ENCODE measurements at regions not wholly inside any gene's neighbourhood (a gene's known extent, or its start where the extent isn't known, plus 50 kb on each side); places are given as distances from the start of the nearest gene placed in this dataset.

GRCh38 chr10:28913436-28914237 is 236.3 kb downstream of the BAMBI start:
- no peak for DNase-seq
- no peaks in the 10 kb centered on the region for H3K36me3 Mint-ChIP-seq (ENCODE audit: low read depth)
- H3K27ac Mint-ChIP-seq = no peak overlapping the region
- CTCF ChIA-PET = no interaction called here
- H3K27me3 Mint-ChIP-seq (ENCODE audit: low read depth) = no peaks in the 10 kb centered on the region
- no peaks in the 10 kb centered on the region for H3K4me1 Mint-ChIP-seq (ENCODE audit: low read depth)
- no peaks in the 10 kb centered on the region for H3K9me3 Mint-ChIP-seq
- intact Hi-C loops (cut with micrococcal nuclease) = no loop called here
- H3K4me3 Mint-ChIP-seq = no peak overlapping the region

DNA sequence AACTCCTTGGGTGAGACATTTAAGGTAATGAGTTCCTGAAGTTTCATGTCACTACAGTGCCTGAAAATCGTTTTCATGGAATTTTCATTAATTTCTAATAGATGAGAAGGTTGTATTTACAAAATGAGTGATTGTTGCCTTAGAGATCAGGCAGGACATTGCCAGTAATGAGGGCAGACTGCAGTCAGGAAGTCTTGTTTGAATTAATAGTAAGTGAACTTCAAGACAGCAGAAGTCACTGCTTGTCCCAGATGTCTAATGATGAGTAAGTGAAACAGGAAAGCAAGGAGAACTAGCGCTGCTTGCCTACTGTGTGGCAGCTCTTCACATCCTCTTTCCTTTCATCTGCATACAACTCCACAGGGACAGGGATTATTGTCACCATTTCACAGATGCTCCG is 237.4 kb downstream of the BAMBI start:
- intact Hi-C loops (cut with micrococcal nuclease) = no loop called here
- CTCF ChIA-PET = no interaction called here
- Mint-ChIP-seq H3K36me3 (ENCODE audit: low read depth) (no peaks in the 10 kb centered on the region), H3K27me3 (ENCODE audit: low read depth) (peaks cover 3% of the 10 kb centered on the region), H3K9me3 (no peaks in the 10 kb centered on the region), H3K4me3 (no peak overlapping the region), H3K27ac (no peak overlapping the region), H3K4me1 (ENCODE audit: low read depth) (no peaks in the 10 kb centered on the region)
- no peak for DNase-seq

- Mint-ChIP-seq H3K36me3 (ENCODE audit: low read depth) (no peaks in the 10 kb centered on the region), H3K4me3 (no peak overlapping the region), H3K27me3 (ENCODE audit: low read depth) (peaks cover 3% of the 10 kb centered on the region), H3K4me1 (ENCODE audit: low read depth) (no peaks in the 10 kb centered on the region), H3K9me3 (no peaks in the 10 kb centered on the region), H3K27ac (no peak overlapping the region)
- intact Hi-C loops (cut with micrococcal nuclease) = no loop called here
- CTCF ChIA-PET = interaction anchor here (1.2 kb wide), 1 partner anchor 252 kb away, joined by 3 read pairs; no protein-coding TSS in a partner anchor
- DNase-seq = no peak
Observed at GRCh38 chr10:28915989-28916588, 238.8 kb downstream of the BAMBI start.

DNA sequence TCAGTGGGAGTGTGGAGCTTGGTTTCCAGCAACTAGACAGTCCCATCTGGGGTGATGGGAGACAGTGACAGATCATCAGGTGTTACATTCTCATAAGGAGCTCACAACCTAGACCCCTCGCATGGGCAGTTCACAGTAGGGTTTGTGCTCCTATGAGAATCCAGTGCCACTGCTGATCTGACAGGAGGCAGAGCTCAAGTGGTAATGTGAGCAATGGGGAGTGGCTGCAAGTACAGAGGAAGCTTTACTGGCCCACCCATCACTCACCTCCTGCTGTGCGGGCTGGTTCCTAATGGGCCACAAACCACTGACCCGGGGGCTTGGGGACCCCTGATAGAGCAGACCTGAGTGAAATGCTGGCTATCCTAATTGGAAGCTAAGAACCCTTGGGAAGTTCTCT is 242.8 kb downstream of the BAMBI start:
- Mint-ChIP-seq H3K36me3 (ENCODE audit: low read depth) (no peaks in the 10 kb centered on the region), H3K4me1 (ENCODE audit: low read depth) (no peaks in the 10 kb centered on the region), H3K27ac (no peak overlapping the region), H3K27me3 (ENCODE audit: low read depth) (peaks cover 10% of the 10 kb centered on the region), H3K9me3 (no peaks in the 10 kb centered on the region), H3K4me3 (no peak overlapping the region)
- no peak for DNase-seq
- CTCF ChIA-PET = no interaction called here
- intact Hi-C loops (cut with micrococcal nuclease) = no loop called here

- H3K36me3 Mint-ChIP-seq (ENCODE audit: low read depth) = no peaks in the 10 kb centered on the region
- CTCF ChIA-PET = no interaction called here
- no peaks in the 10 kb centered on the region for H3K4me1 Mint-ChIP-seq (ENCODE audit: low read depth)
- H3K4me3 Mint-ChIP-seq = no peak overlapping the region
- peaks cover 10% of the 10 kb centered on the region for H3K27me3 Mint-ChIP-seq (ENCODE audit: low read depth)
- H3K9me3 Mint-ChIP-seq = no peaks in the 10 kb centered on the region
- no peak overlapping the region for H3K27ac Mint-ChIP-seq
- intact Hi-C loops (cut with micrococcal nuclease) = no loop called here
- no peak for DNase-seq
Observed at GRCh38 chr10:28922127-28922526, 244.8 kb downstream of the BAMBI start.

DNA sequence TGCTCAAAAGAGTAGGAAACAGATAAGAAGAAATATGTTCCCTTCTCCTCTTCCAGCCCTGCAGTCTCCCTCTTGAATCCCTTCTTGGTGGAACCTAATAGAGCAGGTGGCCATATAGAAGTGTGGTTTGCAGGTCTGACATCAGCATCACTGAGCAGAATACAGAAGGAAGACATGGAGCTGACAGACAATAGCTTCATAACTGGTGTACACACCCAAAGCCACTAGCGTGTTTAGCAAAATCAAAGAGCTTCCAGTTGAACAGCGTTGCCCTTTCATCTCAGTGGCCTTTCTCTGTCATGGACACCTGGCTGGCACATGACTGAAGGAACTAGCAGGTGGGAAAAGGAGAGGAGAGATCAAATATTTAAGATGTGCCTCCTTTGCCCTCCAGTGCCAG is 245.5 kb downstream of the BAMBI start:
- DNase-seq = no peak
- CTCF ChIA-PET = no interaction called here
- H3K4me3 Mint-ChIP-seq = no peak overlapping the region
- no peak overlapping the region for H3K27ac Mint-ChIP-seq
- no peaks in the 10 kb centered on the region for H3K4me1 Mint-ChIP-seq (ENCODE audit: low read depth)
- H3K36me3 Mint-ChIP-seq (ENCODE audit: low read depth) = no peaks in the 10 kb centered on the region
- intact Hi-C loops (cut with micrococcal nuclease) = no loop called here
- H3K27me3 Mint-ChIP-seq (ENCODE audit: low read depth) = peaks cover 11% of the 10 kb centered on the region
- no peaks in the 10 kb centered on the region for H3K9me3 Mint-ChIP-seq

GRCh38 chr10:28924717-28925116 is 247.4 kb downstream of the BAMBI start:
- DNase-seq = no peak
- Mint-ChIP-seq H3K36me3 (ENCODE audit: low read depth) (no peaks in the 10 kb centered on the region), H3K9me3 (peaks cover 2% of the 10 kb centered on the region), H3K4me1 (ENCODE audit: low read depth) (no peaks in the 10 kb centered on the region), H3K27me3 (ENCODE audit: low read depth) (peaks cover 11% of the 10 kb centered on the region), H3K4me3 (no peak overlapping the region), H3K27ac (no peak overlapping the region)
- CTCF ChIA-PET = no interaction called here
- intact Hi-C loops (cut with micrococcal nuclease) = no loop called here

- Mint-ChIP-seq H3K9me3 (peaks cover 2% of the 10 kb centered on the region), H3K27ac (no peak overlapping the region), H3K36me3 (ENCODE audit: low read depth) (no peaks in the 10 kb centered on the region), H3K27me3 (ENCODE audit: low read depth) (peaks cover 12% of the 10 kb centered on the region), H3K4me3 (no peak overlapping the region), H3K4me1 (ENCODE audit: low read depth) (no peaks in the 10 kb centered on the region)
- CTCF ChIA-PET = no interaction called here
- intact Hi-C loops (cut with micrococcal nuclease) = no loop called here
- no peak for DNase-seq
Observed at GRCh38 chr10:28925121-28925663, 247.9 kb downstream of the BAMBI start.

DNA sequence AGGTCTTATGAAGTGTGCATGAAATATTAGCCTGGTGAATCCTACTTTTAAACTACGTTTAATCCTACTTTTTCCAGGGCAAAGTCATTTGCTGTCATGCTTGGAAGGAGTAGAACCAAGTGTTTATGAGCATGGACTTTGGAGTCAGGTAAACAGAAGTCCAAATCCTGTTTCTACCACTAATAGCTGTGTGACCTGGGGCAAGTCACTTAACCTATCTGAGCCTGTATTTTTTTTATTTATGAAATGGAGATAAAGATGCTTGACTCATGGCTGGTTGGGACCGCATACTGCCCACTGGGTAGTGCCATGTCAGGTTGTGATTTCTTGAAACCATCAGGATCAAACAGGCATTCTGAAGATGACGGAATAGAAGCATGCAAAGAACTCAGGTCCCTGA is 249.6 kb downstream of the BAMBI start:
- intact Hi-C loops (cut with micrococcal nuclease) = no loop called here
- CTCF ChIA-PET = no interaction called here
- H3K27ac Mint-ChIP-seq = no peak overlapping the region
- no peaks in the 10 kb centered on the region for H3K4me1 Mint-ChIP-seq (ENCODE audit: low read depth)
- peaks cover 2% of the 10 kb centered on the region for H3K9me3 Mint-ChIP-seq
- no peak for DNase-seq
- no peak overlapping the region for H3K4me3 Mint-ChIP-seq
- H3K36me3 Mint-ChIP-seq (ENCODE audit: low read depth) = no peaks in the 10 kb centered on the region
- peaks cover 19% of the 10 kb centered on the region for H3K27me3 Mint-ChIP-seq (ENCODE audit: low read depth)

DNA sequence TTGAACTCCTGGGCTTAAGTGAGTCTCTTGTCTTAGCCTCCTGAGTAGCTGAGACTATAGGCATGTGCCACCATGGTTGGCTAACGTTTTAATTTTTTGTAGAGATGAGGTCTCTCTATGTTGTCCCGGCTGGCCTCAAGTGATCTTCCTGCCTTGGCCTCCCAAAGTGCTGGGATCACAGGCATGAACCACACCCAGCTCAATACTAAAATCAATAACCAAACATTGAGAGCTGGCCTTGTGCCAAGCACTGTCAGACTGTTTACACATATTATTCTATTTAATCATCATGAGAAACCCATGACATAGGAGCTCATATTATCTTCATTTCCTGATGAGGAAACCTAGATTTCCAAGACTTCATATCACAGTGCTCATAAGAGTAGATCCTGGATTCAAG is 251.2 kb downstream of the BAMBI start:
- no peaks in the 10 kb centered on the region for H3K4me1 Mint-ChIP-seq (ENCODE audit: low read depth)
- H3K36me3 Mint-ChIP-seq (ENCODE audit: low read depth) = no peaks in the 10 kb centered on the region
- no peak overlapping the region for H3K4me3 Mint-ChIP-seq
- H3K27me3 Mint-ChIP-seq (ENCODE audit: low read depth) = peaks cover 19% of the 10 kb centered on the region
- DNase-seq = no peak
- intact Hi-C loops (cut with micrococcal nuclease) = no loop called here
- H3K27ac Mint-ChIP-seq = no peak overlapping the region
- CTCF ChIA-PET = no interaction called here
- H3K9me3 Mint-ChIP-seq = peaks cover 2% of the 10 kb centered on the region

- Mint-ChIP-seq H3K4me3 (no peak overlapping the region), H3K27me3 (ENCODE audit: low read depth) (peaks cover 11% of the 10 kb centered on the region), H3K4me1 (ENCODE audit: low read depth) (no peaks in the 10 kb centered on the region), H3K27ac (no peak overlapping the region), H3K36me3 (ENCODE audit: low read depth) (no peaks in the 10 kb centered on the region), H3K9me3 (peaks cover 2% of the 10 kb centered on the region)
- CTCF ChIA-PET = no interaction called here
- intact Hi-C loops (cut with micrococcal nuclease) = no loop called here
- DNase-seq = no peak
Observed at GRCh38 chr10:28929942-28930341, 252.6 kb downstream of the BAMBI start.

GRCh38 chr10:28930514-28931495 is 253.5 kb downstream of the BAMBI start:
- CTCF ChIA-PET = no interaction called here
- H3K27me3 Mint-ChIP-seq (ENCODE audit: low read depth) = peaks cover 11% of the 10 kb centered on the region
- no peaks in the 10 kb centered on the region for H3K4me1 Mint-ChIP-seq (ENCODE audit: low read depth)
- DNase-seq = no peak
- no peaks in the 10 kb centered on the region for H3K36me3 Mint-ChIP-seq (ENCODE audit: low read depth)
- no peak overlapping the region for H3K27ac Mint-ChIP-seq
- intact Hi-C loops (cut with micrococcal nuclease) = no loop called here
- no peak overlapping the region for H3K4me3 Mint-ChIP-seq
- peaks cover 2% of the 10 kb centered on the region for H3K9me3 Mint-ChIP-seq

All from activated naive CD4-positive, alpha-beta T cell treated with anti-CD3 and anti-CD28 coated beads for 36 hours (primary cell).